ENCODE measurements at regions not wholly inside any gene's neighbourhood (a gene's known extent, or its start where the extent isn't known, plus 50 kb on each side); places are given as distances from the start of the nearest gene placed in this dataset.

DNA sequence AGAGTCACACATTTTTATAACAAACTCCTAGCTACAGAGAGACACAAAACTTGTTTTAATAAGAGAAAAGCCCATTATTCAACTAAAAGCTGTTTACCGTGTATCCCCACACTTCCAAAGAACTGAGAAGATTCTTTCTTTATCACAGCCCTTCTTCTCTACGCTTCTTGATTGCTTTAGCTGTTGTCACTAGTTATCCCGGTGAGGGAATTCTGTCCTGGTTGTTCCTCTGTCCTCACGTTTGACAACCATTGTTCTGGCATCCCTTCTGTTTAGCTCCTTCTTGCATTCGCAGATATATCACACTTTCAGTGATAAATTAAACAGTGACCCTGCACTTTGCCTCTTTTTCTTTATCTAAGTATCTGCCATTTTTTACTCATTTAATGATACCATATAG lies 1035.1 kb upstream of the PCDH20 start:
- no peak for TF ChIP-seq NFIC (IDR thresholded peaks at IDR 0.05)
- TF ChIP-seq EGR1 (IDR thresholded peaks at IDR 0.05): no peak
- no peak for TF ChIP-seq CREB1 (IDR thresholded peaks at IDR 0.05; ENCODE audit: low read depth)
- no peak for TF ChIP-seq YY1 (IDR thresholded peaks at IDR 0.05; ENCODE audit: low read depth)
- TF ChIP-seq, protein P1, sequence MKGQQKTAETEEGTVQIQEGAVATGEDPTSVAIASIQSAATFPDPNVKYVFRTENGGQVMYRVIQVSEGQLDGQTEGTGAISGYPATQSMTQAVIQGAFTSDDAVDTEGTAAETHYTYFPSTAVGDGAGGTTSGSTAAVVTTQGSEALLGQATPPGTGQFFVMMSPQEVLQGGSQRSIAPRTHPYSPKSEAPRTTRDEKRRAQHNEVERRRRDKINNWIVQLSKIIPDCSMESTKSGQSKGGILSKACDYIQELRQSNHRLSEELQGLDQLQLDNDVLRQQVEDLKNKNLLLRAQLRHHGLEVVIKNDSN (IDR thresholded peaks at IDR 0.05): no peak
- TF ChIP-seq EP300 (IDR thresholded peaks at IDR 0.05; ENCODE audit: borderline replicate concordance): no peak
- TF ChIP-seq TEAD4 (IDR thresholded peaks at IDR 0.05): no peak

DNA sequence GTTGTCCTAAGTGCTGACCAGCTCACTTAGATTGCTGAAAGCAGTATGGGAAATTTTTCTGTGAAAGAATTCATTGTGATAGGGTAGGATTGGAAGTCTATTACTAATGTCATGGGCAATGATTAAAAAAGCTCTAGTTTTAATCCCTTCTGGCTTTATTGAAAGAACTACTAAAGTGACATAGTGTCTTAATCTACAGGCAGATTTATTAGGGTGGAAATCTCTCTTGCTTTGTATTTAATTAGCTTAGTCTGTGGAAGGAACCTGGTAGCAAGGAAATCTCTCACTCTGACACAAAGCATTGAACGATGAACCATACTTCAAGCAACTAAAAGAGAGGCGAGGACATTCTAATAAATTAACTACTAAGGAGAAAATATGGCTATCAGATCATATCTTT lies 1029.2 kb upstream of the PCDH20 start:
- TF ChIP-seq RAD21 (IDR thresholded peaks at IDR 0.05; ENCODE audit: low read depth) (no peak), TAF1 (IDR thresholded peaks at IDR 0.05; ENCODE audit: low read depth) (no peak), TCF12 (IDR thresholded peaks at IDR 0.05; ENCODE audit: low read depth) (no peak), CREB1 (IDR thresholded peaks at IDR 0.05; ENCODE audit: low read depth) (no peak), CEBPB (IDR thresholded peaks at IDR 0.05) (no peak), FOXM1 (IDR thresholded peaks at IDR 0.05; ENCODE audit: borderline replicate concordance, low read depth) (no peak), EGR1 (IDR thresholded peaks at IDR 0.05) (no peak), EP300 (IDR thresholded peaks at IDR 0.05; ENCODE audit: borderline replicate concordance) (no peak), ZBTB7A (IDR thresholded peaks at IDR 0.05; ENCODE audit: low read depth) (no peak), TEAD4 (IDR thresholded peaks at IDR 0.05) (no peak), NFIC (IDR thresholded peaks at IDR 0.05) (no peak), YY1 (IDR thresholded peaks at IDR 0.05; ENCODE audit: low read depth) (no peak)
- TF ChIP-seq, protein P2, sequence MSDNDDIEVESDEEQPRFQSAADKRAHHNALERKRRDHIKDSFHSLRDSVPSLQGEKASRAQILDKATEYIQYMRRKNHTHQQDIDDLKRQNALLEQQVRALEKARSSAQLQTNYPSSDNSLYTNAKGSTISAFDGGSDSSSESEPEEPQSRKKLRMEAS (IDR thresholded peaks at IDR 0.05): no peak
- TF ChIP-seq, protein P1 (IDR thresholded peaks at IDR 0.05): no peak
- TF ChIP-seq, protein P3, sequence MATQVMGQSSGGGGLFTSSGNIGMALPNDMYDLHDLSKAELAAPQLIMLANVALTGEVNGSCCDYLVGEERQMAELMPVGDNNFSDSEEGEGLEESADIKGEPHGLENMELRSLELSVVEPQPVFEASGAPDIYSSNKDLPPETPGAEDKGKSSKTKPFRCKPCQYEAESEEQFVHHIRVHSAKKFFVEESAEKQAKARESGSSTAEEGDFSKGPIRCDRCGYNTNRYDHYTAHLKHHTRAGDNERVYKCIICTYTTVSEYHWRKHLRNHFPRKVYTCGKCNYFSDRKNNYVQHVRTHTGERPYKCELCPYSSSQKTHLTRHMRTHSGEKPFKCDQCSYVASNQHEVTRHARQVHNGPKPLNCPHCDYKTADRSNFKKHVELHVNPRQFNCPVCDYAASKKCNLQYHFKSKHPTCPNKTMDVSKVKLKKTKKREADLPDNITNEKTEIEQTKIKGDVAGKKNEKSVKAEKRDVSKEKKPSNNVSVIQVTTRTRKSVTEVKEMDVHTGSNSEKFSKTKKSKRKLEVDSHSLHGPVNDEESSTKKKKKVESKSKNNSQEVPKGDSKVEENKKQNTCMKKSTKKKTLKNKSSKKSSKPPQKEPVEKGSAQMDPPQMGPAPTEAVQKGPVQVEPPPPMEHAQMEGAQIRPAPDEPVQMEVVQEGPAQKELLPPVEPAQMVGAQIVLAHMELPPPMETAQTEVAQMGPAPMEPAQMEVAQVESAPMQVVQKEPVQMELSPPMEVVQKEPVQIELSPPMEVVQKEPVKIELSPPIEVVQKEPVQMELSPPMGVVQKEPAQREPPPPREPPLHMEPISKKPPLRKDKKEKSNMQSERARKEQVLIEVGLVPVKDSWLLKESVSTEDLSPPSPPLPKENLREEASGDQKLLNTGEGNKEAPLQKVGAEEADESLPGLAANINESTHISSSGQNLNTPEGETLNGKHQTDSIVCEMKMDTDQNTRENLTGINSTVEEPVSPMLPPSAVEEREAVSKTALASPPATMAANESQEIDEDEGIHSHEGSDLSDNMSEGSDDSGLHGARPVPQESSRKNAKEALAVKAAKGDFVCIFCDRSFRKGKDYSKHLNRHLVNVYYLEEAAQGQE (IDR thresholded peaks at IDR 0.05; ENCODE audit: low read depth): no peak

DNA sequence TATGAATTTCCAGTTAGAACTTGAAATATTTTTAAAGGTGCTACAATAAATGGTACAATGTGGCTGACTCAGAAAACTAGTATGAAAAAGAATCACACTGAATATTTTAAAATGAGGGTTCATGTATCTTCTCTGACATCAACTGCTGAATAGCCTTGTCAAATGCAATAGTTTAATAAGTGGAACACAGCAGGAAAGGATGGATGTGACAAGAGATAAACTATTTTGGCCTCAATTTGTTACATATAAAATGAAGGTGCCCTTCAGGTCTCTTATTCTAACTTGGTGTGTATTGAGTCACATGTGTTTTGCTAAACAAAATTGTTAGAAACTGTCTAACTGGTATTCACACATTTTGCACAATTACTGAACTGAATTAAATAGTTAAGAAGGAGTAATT lies 1018.4 kb upstream of the PCDH20 start:
- TF ChIP-seq YY1 (IDR thresholded peaks at IDR 0.05; ENCODE audit: low read depth) (no peak), NFIC (IDR thresholded peaks at IDR 0.05) (no peak), EP300 (IDR thresholded peaks at IDR 0.05; ENCODE audit: borderline replicate concordance) (no peak), CEBPB (IDR thresholded peaks at IDR 0.05) (no peak), TEAD4 (IDR thresholded peaks at IDR 0.05) (no peak), FOXM1 (IDR thresholded peaks at IDR 0.05; ENCODE audit: borderline replicate concordance, low read depth) (no peak), TCF12 (IDR thresholded peaks at IDR 0.05; ENCODE audit: low read depth) (no peak), RAD21 (IDR thresholded peaks at IDR 0.05; ENCODE audit: low read depth) (no peak), CREB1 (IDR thresholded peaks at IDR 0.05; ENCODE audit: low read depth) (no peak), TAF1 (IDR thresholded peaks at IDR 0.05; ENCODE audit: low read depth) (no peak), ZBTB7A (IDR thresholded peaks at IDR 0.05; ENCODE audit: low read depth) (no peak), EGR1 (IDR thresholded peaks at IDR 0.05) (no peak)
- TF ChIP-seq, protein P2 (IDR thresholded peaks at IDR 0.05): no peak
- TF ChIP-seq, protein P1 (IDR thresholded peaks at IDR 0.05): no peak
- TF ChIP-seq, protein P3 (IDR thresholded peaks at IDR 0.05; ENCODE audit: low read depth): no peak

DNA sequence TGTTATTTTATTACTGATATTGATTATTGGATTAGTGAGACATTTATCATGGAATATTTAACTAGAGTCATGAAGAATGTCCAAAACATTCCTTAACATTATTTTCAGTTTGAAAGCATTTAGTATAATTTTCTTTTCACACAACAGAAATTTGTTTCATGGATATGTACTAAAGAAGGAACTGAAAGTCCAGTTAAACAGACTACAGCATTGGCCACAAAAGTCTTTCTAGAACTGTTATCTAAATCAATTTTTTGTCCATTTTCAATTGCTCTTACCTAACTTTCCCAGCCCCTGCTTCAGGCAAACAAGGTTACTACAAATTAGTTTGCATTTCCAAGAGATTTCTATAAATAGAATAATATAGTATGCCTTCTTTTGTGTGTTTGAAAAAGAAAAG lies 1018.0 kb upstream of the PCDH20 start:
- TF ChIP-seq NFIC (IDR thresholded peaks at IDR 0.05) (no peak), TCF12 (IDR thresholded peaks at IDR 0.05; ENCODE audit: low read depth) (no peak), FOXM1 (IDR thresholded peaks at IDR 0.05; ENCODE audit: borderline replicate concordance, low read depth) (no peak), YY1 (IDR thresholded peaks at IDR 0.05; ENCODE audit: low read depth) (no peak), TAF1 (IDR thresholded peaks at IDR 0.05; ENCODE audit: low read depth) (no peak), TEAD4 (IDR thresholded peaks at IDR 0.05) (no peak), CREB1 (IDR thresholded peaks at IDR 0.05; ENCODE audit: low read depth) (no peak), EGR1 (IDR thresholded peaks at IDR 0.05) (no peak), ZBTB7A (IDR thresholded peaks at IDR 0.05; ENCODE audit: low read depth) (no peak), EP300 (IDR thresholded peaks at IDR 0.05; ENCODE audit: borderline replicate concordance) (no peak), CEBPB (IDR thresholded peaks at IDR 0.05) (no peak), RAD21 (IDR thresholded peaks at IDR 0.05; ENCODE audit: low read depth) (no peak)
- TF ChIP-seq, protein P2 (IDR thresholded peaks at IDR 0.05): no peak
- TF ChIP-seq, protein P1 (IDR thresholded peaks at IDR 0.05): no peak
- TF ChIP-seq, protein P3 (IDR thresholded peaks at IDR 0.05; ENCODE audit: low read depth): no peak
